ENCODE measurements at regions not wholly inside any gene's neighbourhood (a gene's known extent, or its start where the extent isn't known, plus 50 kb on each side); places are given as distances from the start of the nearest gene placed in this dataset.

DNA sequence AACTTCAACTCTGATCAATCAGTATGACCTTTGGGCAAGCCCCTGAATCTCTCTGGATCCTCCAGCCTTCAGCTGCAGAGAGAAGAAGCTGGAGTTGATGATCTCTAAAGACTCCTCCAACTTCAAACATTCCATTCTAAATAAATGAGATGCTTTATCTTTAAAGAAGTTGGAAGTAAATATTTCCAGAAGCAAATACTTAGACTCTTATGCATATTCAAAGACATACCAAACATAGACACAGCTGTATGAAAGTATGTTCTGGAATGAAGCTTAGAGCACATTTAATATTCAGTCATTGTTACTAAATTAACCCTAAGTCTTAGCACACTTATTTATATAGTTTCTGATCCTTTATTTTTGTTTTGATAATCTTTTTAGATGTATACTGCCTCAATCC is 77.6 kb upstream of the ACP3 start:
- no peak for DNase-seq

- no peak for DNase-seq
These were observed 75.3 kb upstream of the ACP3 start for GRCh38 chr3:132241776-132242514.

- DNase-seq, result no peak
These were observed 74.4 kb upstream of the ACP3 start for GRCh38 chr3:132242790-132243189.

DNA sequence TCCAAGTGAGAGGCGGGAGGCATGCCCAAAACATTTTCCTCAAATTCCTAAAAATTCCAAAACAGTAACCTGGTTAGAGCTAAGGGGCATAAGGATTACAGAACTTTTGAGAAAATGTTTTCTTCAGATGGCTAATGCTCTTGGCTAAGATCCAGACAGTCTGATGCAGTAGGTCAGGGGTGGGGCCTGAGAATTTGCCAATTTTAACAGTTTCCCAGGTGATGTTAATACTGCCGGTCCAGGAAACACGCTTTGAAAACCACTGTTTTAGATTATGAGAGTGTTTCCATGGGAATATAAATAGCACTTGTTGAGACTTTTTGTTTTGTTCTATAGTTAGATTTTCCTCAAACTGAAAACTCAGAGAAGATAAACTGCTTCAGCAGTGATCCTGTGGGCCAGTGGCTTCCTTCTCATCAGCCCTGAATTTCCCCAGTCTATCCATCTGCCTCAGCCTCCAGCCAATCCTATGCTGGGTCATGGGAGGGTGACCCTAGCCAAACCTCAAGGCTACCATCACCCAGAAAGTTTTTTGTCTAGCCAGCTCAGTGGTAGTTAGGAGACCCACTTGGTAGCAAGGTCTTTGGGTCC is 71.6 kb upstream of the ACP3 start:
- DNase-seq, result no peak

DNA sequence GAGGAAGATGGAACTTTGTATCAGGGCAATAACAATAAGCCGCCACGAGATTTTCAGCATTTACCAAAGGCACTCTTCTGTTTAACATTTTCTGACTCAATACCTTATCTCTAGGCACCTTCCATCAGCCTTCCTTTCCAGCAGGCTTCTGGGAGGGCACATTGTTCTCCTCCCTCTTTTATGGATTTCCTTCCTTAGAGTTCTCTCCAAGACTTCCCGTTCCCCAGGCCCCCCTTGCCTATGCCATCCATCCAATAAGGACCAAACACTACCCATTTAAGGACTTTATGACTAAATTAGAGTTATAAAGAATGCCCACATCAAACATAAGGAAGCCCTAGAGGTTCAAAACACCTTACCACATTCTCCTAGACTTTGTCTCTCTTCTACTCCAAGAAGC is 71.0 kb upstream of the ACP3 start:
- no peak for DNase-seq

- DNase-seq, result no peak
These were observed 70.0 kb upstream of the ACP3 start for GRCh38 chr3:132247211-132247610.

DNA sequence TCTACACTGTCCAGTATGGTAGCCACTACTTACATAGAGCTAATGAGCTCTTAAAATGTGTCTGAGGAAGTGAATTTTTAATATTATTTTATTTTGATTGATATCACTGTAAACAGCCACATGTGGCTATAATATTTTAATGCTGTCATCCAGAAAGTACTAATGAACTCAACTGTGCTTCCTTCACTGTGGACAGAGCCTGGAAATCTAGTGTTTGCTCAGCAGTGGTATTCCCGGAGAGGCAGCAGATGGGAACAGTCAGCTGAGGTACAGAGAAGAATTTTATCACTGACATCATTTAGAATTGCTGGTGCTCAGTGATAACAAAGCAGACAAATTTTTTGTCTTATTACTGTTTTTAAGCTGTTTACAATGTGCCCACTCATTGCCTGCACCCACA is 68.7 kb upstream of the ACP3 start:
- no peak for DNase-seq

GRCh38 chr3:132253262-132253878 is 63.8 kb upstream of the ACP3 start:
- DNase-seq, result no peak

GRCh38 chr3:132254076-132254755 is 63.0 kb upstream of the ACP3 start:
- DNase-seq, result no peak

DNA sequence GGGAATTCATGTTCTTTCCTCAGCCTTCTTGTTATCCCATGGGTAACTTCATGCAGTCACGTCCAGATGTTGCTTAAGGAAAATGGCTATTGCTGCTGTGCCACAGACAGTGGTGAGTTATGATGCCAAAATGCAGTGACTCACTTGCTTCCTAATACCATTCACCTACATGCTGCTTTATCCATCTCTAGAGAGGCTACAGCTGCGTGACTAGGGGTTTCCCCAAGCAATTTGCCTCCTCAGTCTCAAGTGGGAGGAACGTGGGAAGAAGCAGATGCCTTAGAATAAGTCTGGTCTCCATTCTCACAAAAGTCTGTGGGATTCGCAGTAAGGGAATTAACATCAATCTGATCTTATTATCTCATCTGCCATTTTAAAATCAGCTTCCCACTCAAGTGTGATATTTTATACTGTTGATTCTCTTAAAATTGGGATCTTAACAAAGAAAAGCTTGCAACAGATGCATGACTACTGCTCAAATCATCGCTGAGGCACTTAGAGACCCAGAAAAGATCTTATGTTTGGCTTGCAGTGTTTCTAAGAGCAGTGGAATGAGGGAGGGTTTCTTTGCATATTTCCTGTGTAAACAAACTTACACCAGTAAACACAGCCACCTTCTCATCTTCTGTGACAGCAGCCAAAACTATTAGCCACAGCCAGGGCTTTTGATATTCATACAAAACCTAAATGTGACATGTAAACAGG is 62.0 kb upstream of the ACP3 start:
- no peak for DNase-seq

- DNase-seq, result no peak
These were observed 60.2 kb upstream of the ACP3 start for GRCh38 chr3:132256989-132257388.

DNA sequence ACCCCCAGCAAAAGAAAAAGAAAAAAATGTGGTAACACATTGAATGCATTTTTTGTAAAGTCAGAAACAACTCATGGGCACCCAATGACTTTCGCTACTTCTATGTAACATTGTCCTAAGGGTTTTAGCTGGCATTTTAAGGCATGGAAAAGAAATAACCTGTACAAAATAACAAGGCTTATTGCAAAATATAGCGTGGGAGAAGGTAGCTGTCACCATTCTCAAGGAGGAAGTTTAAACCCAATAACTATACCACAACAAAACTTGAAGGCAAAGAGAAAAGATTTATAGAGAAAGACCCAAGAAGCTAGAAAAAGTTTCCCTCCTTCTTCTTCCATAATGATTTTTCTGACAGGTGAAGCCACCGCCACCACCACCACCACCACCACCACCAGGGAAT is 55.7 kb upstream of the ACP3 start:
- DNase-seq, result no peak

DNA sequence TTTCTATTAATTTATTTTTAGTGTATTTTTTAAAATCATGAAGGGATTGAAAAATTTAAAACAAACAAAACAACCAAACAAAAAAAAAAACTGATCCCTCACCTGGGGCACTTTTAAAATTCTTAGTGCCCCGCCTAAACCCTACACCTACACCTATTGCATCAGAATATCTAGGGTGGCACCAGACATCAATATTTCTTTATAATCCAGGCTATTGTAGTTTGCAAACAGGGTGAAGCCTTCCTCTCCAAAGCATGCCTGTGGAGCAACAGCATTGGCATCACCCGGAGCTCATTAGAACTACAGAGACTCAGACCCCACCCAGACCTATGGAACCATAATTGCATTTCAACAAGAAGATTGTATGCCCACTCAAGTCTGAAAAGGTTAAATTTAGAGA is 54.9 kb upstream of the ACP3 start:
- DNase-seq, result no peak

- no peak for DNase-seq
These were observed 54.3 kb upstream of the ACP3 start for GRCh38 chr3:132262956-132263355.

DNA sequence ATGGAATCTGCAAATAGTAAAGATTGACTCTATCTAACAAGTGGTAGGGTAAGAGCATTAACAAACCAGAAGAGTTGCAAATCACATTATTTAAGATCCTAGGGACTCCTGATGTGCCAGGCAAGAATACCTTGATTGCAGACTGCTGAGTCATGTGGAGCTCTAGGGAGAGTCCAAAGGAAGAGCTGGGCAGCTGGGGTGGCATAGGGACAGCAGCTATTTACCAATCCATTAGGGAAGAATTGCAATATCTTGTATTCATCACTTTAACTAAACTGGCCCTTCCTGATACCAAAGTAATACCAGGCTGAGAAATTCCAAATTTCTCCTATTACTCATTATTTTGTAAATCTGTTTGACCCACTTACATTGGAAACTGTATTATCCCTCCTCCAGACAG is 52.2 kb upstream of the ACP3 start:
- no peak for DNase-seq

DNA sequence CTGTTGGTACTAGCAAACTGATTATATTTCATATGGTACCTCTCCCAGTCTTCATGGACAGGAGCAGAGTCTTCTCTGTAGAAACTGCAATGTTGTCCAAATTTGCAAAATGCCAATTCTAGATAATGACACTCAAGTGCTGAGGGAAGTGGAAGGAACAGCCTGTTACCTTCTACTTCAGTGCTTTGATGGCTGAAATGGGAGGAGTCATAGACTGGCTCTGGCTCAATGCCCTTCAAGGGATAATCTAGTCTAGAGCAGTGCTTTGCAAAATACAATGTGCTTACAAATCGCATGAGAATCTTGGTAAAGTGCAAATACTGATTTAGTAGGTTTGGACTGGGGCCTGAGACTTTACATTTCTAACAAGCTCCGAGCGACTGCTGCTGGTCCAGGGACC is 51.7 kb upstream of the ACP3 start:
- DNase-seq, result no peak

DNA sequence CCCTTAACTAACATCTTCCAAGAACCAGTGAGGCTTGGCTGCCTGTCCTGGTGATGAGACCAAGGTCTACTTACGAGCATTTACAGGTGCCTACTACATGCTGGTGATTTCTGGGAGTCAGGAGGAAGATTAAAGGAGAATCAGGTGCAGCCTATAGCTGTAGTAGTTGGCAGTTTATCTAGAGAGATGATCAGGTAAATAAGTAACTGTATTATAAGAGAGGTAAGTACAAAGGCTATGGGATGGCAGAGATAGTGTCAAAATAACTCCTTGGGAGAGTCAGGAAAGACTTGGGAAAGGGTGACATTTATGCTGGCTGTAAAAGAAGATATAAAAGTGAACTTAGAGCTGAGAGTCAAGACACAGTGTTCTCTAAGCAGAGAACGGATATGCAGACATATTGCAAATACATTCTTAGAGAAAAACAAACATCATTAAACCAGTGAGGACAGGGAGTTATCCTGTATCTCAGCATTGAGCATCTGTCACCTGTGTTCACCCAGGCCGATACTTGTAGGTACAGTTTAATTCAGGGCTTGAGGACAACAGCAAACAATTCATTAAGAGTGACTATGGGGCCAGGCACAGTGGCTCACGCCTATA is 49.7 kb upstream of the ACP3 start:
- DNase-seq, result no peak
